GM21515 (cell line): ENCODE measurements at regions not wholly inside any gene's neighbourhood (a gene's known extent, or its start where the extent isn't known, plus 50 kb on each side); places are given as distances from the start of the nearest gene placed in this dataset.

ENCODE experiments used
- ATAC-seq: cut with Tn5 transposase; IDR thresholded peaks from one replicate; pipeline ENCODE4 v1.9.1; 2021; ENCODE audit not compliant: unreplicated experiment

DNA sequence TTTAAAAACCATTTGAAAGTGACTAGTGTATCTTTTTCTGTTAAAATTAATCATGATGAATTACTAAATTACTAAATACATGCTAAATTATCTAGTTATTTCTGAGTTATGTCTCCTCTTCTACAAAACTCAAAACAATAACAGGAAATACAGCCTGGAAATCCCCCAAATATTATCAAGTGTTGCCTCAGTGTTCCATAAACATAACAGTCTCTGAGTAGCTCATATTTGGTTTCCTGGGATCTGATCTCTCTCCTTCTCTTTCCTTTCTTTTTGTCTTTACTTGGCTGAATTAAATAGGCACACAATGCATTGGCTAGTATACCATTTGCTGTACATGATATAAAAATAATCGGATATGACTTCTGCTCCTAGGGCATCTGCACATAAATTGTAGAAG lies 277.6 kb upstream of the IGFBP3 start:
- no peak for ATAC-seq

DNA sequence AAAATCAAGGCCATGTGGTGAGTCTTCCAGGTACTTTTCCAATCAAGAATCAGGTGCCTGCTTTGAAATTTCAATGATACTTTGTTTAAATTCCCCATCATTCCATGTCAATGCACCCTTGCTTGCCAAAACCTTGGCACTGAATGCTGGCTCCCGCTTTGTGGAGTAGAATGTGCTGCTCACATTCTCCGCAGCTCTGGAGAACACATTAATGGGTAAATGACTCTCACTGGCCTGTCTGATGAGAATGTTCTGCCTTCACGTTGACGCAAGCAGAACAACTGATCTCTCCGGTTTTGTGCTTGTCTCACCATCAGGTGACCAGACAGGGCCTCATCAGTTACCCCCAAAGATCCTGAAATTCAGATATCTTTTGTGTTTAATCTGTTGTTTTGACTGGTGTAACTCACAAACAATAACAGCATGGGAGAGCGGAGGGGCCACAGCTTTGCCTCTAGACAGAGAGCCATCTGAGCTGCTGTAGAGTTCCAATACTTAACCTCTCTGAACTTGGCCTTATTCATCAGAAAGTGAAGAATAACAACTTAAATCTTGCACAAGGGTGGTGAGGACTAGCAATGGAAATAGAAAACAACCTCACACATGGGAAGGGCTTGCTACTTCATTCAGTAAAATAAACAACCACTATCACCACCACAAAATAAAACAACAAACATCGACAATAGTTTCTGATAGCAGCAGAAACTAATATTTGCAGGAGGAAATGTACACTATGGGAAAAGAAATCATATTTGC lies 276.9 kb upstream of the IGFBP3 start:
- ATAC-seq: no peak

GRCh38 chr7:46195934-46196333 lies 274.9 kb upstream of the IGFBP3 start:
- ATAC-seq: no peak

GRCh38 chr7:46192271-46192670 lies 271.2 kb upstream of the IGFBP3 start:
- ATAC-seq: no peak

GRCh38 chr7:46191776-46192175 lies 270.7 kb upstream of the IGFBP3 start:
- ATAC-seq: no peak

- ATAC-seq: no peak
Observed at GRCh38 chr7:46191296-46191695, 270.2 kb upstream of the IGFBP3 start.

- no peak for ATAC-seq
Observed at GRCh38 chr7:46189255-46189790, 268.3 kb upstream of the IGFBP3 start.

- no peak for ATAC-seq
Observed at GRCh38 chr7:46186131-46186530, 265.1 kb upstream of the IGFBP3 start.

GRCh38 chr7:46179061-46179610 lies 258.1 kb upstream of the IGFBP3 start:
- no peak for ATAC-seq

DNA sequence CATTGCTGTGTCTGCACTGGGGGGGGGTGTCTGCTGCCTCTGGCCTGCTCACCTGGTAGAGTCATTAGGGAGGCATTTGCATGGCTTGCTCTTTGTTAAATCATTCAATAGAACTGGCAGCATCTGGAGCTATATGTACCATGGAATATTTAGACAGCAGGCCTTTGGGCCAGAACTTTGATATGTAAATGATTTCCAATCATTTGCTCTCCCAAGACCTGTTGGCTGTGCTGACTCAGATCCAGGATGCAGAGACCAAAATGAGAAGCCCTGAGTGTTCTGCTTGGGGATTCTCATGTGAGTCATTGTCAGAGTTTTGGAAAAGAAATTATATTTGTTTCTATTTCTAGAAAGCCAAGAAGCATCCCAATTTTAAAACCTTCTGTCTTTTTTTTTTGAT lies 257.6 kb upstream of the IGFBP3 start:
- no peak for ATAC-seq

- no peak for ATAC-seq
Observed at GRCh38 chr7:46177821-46178220, 256.7 kb upstream of the IGFBP3 start.

GRCh38 chr7:46175221-46175620 lies 254.1 kb upstream of the IGFBP3 start:
- no peak for ATAC-seq

DNA sequence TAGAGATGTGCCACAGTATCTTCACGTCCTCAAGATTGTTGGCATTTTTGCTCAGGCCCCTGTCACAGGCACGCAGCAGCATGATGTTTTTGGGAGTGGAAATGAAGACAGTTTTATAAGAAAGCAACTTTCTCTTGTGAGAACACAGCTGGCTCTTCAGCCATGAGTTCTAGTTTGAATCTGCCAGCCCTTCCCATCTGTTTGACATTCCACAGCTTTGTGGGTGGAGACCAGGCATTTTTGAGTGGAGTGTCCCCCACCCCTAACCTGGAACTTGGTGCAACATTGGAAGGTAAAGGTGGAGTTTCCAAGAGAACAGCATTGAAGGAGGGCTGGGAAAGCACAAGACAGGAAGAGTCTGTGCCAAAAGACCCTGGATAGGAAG lies 253.1 kb upstream of the IGFBP3 start:
- no peak for ATAC-seq

- no peak for ATAC-seq
Observed at GRCh38 chr7:46173476-46174195, 252.6 kb upstream of the IGFBP3 start.

DNA sequence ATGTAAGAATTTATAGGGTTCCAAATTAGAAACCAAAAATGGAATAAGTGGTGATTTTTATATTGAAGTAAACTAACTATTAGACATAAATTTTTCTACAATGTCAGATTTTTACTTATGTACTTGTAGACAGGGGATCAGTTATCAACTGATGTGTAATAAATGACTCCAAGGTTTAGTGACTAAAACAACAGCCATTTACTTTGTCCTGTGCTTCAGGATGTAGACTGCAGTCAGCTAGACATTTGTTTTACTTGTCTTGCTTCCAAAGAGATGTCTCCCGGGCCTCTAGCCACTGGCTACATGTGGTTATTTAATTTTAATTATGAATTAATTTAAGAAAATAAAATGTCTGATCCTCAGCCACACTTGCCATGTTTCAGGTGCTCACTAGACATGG lies 249.7 kb upstream of the IGFBP3 start:
- ATAC-seq: no peak

DNA sequence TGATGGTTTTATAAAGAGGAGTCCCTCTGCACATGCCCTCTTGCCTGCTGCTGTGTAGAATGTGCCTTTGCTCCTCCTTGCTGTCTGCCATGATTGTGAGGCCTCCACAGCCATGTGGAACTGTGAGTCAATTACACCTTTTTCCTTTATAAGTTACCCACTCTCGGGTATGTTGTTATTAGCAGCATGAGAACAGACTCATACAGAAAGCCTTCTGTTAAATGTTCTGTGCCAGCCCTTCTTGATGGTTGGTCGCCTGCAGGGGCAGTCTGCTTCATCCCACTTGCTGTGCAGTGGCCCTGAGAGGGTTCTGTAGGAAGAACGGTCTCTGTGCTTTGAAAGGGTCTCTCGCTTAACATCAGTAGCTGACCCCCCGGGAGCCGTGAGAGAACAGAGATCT lies 248.9 kb upstream of the IGFBP3 start:
- no peak for ATAC-seq

DNA sequence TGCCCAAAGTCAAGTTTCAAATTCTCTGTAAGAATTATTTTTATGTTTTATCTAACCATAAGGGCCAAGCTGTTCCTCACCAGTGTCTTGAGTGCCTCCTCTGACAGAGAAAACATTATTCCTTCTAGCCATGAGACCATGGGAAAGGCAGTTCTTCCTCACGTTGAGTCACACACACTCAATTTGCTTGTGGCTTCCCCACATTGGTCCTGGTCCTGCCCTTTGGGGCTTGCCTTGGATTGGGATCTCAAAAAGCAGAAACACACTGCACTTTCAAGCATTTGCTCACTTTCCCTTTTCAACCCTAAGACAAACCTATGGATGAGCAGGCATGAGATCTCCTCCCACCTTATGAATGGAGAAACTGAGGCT lies 248.3 kb upstream of the IGFBP3 start:
- ATAC-seq: no peak

- ATAC-seq: no peak
Observed at GRCh38 chr7:46168671-46169383, 247.8 kb upstream of the IGFBP3 start.

DNA sequence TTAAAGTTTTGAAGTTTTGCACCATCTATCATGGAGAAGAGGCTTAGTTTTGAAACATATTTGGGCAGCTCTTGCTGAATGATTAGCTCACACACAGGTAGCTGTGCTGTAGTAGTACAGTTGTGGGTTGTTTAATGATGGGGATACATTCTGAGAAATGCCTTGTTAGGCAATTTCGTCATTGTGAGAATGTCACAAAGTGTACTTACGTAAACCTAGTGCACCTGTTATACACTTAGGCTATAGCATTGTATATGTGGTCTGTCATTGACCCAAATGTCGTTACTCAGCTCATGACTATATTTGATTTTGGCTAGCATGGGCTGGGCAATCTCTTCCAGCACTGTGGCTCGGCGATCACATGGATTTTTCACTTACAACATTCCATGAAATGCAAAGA lies 247.2 kb upstream of the IGFBP3 start:
- ATAC-seq: no peak

- ATAC-seq: no peak
Observed at GRCh38 chr7:46165276-46165675, 244.2 kb upstream of the IGFBP3 start.

- no peak for ATAC-seq
Observed at GRCh38 chr7:46164629-46165028, 243.6 kb upstream of the IGFBP3 start.

GRCh38 chr7:46163246-46163645 lies 242.2 kb upstream of the IGFBP3 start:
- ATAC-seq: no peak
